ENCODE measurements at regions not wholly inside any gene's neighbourhood (a gene's known extent, or its start where the extent isn't known, plus 50 kb on each side); places are given as distances from the start of the nearest gene placed in this dataset.

DNA sequence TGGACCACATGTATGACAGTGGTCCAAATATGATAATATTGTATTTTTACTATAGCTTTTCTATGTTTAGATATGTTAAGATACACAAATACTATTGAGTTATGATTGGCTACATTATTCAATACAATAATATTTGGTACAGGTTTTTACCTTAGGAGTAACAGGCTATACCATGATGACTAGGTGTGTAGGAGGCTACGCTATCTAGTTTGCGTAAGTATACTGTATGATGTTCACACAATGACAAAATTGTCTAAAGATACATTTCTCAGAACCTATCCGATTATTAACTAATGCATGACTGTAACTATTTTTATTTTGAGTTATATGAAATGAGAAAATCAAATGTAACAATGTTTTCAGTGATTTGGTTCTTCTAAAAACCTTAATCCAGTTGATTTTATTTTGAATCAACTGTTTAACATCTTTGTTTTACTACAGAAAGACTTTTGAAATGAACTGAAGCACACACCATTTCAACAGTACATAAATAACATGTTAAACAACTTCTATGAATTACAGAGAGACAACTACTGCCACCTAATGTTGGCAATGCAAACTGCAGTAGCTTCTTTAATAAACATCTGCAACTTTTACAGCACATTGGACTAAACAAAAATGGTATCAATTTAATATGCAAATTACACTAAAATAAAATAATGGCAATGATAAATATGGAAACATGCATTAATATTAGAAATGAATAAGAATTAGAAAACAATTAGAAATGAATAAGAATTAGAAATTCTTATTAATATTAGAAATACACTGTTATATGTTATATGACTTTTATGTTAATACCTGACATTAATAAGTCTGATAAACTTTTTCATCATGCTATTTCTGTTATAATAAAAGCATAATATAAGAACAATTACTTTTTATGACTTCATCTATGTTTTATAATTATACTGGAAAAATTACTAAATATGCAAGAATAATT lies 255.7 kb downstream of the MBNL1 start (continued):
- TF ChIP-seq, protein P1, sequence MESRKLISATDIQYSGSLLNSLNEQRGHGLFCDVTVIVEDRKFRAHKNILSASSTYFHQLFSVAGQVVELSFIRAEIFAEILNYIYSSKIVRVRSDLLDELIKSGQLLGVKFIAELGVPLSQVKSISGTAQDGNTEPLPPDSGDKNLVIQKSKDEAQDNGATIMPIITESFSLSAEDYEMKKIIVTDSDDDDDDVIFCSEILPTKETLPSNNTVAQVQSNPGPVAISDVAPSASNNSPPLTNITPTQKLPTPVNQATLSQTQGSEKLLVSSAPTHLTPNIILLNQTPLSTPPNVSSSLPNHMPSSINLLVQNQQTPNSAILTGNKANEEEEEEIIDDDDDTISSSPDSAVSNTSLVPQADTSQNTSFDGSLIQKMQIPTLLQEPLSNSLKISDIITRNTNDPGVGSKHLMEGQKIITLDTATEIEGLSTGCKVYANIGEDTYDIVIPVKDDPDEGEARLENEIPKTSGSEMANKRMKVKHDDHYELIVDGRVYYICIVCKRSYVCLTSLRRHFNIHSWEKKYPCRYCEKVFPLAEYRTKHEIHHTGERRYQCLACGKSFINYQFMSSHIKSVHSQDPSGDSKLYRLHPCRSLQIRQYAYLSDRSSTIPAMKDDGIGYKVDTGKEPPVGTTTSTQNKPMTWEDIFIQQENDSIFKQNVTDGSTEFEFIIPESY (IDR thresholded peaks at IDR 0.05) = no peak
- TF ChIP-seq RELA (IDR thresholded peaks at IDR 0.05; ENCODE audit: borderline replicate concordance, partially characterized antibody) (no peak), BMI1 (IDR thresholded peaks at IDR 0.05; ENCODE audit: borderline replicate concordance) (no peak), ATF7 (IDR thresholded peaks at IDR 0.05; ENCODE audit: low read depth) (0 out of 2 replicates have a peak, but pooled peaks have one; percentile 17), IRF4 (IDR thresholded peaks at IDR 0.05; ENCODE audit: low read depth, low read length) (no peak), ZBED1 (IDR thresholded peaks at IDR 0.05; ENCODE audit: borderline replicate concordance) (no peak), MYC (IDR thresholded peaks at IDR 0.05; ENCODE audit: insufficient read depth, insufficient read length, insufficient replicate concordance, low read length, severe bottlenecking) (no peak)
- TF ChIP-seq, protein P2, sequence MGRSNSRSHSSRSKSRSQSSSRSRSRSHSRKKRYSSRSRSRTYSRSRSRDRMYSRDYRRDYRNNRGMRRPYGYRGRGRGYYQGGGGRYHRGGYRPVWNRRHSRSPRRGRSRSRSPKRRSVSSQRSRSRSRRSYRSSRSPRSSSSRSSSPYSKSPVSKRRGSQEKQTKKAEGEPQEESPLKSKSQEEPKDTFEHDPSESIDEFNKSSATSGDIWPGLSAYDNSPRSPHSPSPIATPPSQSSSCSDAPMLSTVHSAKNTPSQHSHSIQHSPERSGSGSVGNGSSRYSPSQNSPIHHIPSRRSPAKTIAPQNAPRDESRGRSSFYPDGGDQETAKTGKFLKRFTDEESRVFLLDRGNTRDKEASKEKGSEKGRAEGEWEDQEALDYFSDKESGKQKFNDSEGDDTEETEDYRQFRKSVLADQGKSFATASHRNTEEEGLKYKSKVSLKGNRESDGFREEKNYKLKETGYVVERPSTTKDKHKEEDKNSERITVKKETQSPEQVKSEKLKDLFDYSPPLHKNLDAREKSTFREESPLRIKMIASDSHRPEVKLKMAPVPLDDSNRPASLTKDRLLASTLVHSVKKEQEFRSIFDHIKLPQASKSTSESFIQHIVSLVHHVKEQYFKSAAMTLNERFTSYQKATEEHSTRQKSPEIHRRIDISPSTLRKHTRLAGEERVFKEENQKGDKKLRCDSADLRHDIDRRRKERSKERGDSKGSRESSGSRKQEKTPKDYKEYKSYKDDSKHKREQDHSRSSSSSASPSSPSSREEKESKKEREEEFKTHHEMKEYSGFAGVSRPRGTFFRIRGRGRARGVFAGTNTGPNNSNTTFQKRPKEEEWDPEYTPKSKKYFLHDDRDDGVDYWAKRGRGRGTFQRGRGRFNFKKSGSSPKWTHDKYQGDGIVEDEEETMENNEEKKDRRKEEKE (IDR thresholded peaks at IDR 0.05) = no peak
- TF ChIP-seq, protein P3, sequence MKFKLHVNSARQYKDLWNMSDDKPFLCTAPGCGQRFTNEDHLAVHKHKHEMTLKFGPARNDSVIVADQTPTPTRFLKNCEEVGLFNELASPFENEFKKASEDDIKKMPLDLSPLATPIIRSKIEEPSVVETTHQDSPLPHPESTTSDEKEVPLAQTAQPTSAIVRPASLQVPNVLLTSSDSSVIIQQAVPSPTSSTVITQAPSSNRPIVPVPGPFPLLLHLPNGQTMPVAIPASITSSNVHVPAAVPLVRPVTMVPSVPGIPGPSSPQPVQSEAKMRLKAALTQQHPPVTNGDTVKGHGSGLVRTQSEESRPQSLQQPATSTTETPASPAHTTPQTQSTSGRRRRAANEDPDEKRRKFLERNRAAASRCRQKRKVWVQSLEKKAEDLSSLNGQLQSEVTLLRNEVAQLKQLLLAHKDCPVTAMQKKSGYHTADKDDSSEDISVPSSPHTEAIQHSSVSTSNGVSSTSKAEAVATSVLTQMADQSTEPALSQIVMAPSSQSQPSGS (IDR thresholded peaks at IDR 0.05; ENCODE audit: low read length) = 0 out of 2 replicates have a peak, but pooled peaks have one; percentile 21
